HEK293T (cell line): ENCODE measurements at regions not wholly inside any gene's neighbourhood (a gene's known extent, or its start where the extent isn't known, plus 50 kb on each side); places are given as distances from the start of the nearest gene placed in this dataset.

Experiments
- ARNT ChIP-seq: fragments of 450-650 bp; IDR thresholded peaks from 2 replicates; pipeline ENCODE4 v1.6.1; 2017; ENCODE audit warnings: mild to moderate bottlenecking
- BHLHE40 ChIP-seq: fragments of 450-650 bp; IDR thresholded peaks from 2 replicates; pipeline ENCODE4 v1.6.1; 2016; ENCODE audit warnings: mild to moderate bottlenecking, moderate library complexity, borderline replicate concordance
- FOXK2 ChIP-seq: fragments of 450-650 bp; IDR thresholded peaks from 2 replicates; pipeline ENCODE4 v1.6.1; 2016; ENCODE audit warnings: mild to moderate bottlenecking
- L3MBTL2 ChIP-seq: fragments of 450-650 bp; conservative IDR thresholded peaks from 2 replicates; pipeline ENCODE4 v1.6.1; 2016; ENCODE audit warnings: mild to moderate bottlenecking
- LEF1 ChIP-seq: fragments of 450-650 bp; IDR thresholded peaks from 2 replicates; pipeline ENCODE4 v1.6.1; 2017; ENCODE audit warnings: mild to moderate bottlenecking, borderline replicate concordance
- SP1 ChIP-seq: fragments of 450-650 bp; IDR thresholded peaks from 2 replicates; pipeline ENCODE4 v1.6.1; 2017
- SUZ12 ChIP-seq: fragments of 450-650 bp; IDR thresholded peaks from 2 replicates; pipeline ENCODE4 v1.6.1; 2016; ENCODE audit warnings: mild to moderate bottlenecking
- ZNF384 ChIP-seq: fragments of 450-650 bp; IDR thresholded peaks from 2 replicates; pipeline ENCODE4 v1.6.1; 2016

DNA sequence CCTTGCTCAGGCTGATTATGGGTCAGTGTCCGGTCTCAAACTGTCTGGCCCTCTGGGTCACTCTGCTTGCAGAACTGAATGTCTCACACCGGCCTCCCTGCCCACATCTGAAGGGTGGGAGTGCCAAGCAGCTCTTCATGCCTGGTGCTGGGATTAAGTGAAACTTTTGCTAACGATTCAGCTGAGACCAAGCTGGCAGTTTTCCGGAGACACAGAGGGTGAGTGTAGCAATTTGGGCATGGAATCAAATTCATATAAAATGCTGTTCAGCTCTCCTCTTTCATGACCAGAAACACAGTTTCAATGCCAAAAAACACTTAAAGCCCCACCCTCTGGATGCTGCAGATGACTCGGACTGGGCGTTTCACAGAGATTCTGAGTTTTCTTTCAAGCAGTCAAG is 207.5 kb downstream of the NXNL2 start:
- TF ChIP-seq SP1 (no peak), ARNT (no peak), SUZ12 (no peak), FOXK2 (no peak), L3MBTL2 (no peak), ZNF384 (no peak), BHLHE40 (no peak), LEF1 (no peak)
